ENCODE measurements at regions not wholly inside any gene's neighbourhood (a gene's known extent, or its start where the extent isn't known, plus 50 kb on each side); places are given as distances from the start of the nearest gene placed in this dataset.

DNA sequence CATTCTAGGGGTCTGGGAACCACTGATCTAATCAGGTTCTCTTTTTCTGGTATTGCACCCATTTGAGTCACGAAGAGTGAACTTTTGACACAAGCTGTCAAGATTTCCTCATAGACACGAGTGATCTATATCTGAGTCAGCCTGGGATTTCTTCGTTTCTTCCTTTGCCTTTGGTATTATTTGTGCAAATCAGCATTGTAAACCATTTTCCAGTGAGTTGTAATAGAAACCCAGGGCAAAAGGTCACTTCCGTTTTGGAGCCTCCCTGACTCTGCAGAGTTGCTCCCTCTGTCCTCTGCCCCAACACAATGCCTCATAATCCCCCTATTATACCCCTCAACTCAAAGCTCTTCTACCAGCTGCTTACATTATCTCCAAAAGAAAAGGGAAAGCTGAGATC lies 615.1 kb downstream of the EFNB2 start:
- no peak for FAIRE-seq
- DNase-seq (ENCODE audit: insufficient read length) = no peak
- no peak for TF ChIP-seq POLR2A (IDR thresholded peaks at IDR 0.05; ENCODE audit: low read depth, low read length)
- no peak for TF ChIP-seq POLR2AphosphoS5 (IDR thresholded peaks at IDR 0.05; ENCODE audit: low read depth, low read length)
- no peak for TF ChIP-seq TAF1 (IDR thresholded peaks at IDR 0.05; ENCODE audit: borderline replicate concordance, low read depth, low read length)

DNA sequence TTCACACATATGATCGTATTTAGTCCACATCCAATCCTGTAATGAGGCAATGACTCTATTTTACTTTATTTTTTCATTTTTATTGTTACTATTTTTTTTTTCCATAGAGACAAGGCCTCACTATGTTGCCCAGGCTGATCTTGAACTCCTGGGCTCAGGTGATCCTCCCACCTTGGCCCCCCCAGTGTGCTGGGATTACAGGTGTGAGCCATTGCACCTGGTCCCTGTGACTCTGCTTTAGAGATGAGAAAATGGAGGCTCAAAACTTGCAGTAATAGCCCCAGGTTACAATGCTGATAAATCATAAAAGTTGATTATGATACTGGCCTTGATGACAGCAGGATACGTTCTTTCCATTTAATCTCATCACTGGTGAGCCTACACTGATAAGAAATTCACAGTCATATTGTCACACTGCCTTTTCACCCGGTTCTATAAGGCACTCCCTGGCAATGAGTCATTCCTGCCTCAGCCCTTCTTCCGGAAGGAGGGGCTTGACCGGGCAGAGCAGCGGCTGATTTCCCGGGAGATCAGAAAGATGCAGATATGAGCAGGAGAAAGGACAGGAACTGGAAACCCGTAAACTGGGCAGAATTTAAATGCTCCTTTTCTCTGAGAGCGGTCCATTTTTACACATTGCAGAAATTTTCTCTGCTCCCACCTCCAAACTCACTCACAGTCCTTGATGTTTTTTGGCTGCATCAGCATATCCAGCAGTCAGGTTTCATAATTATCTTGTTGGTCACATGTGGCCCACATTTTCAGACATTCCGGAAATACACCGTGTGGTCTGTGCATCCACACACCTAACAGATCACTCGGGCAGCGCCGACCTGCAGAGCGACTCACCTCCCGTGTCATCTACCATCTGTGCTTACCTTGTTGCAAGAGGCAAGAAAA lies 616.4 kb downstream of the EFNB2 start:
- FAIRE-seq (no peak), DNase-seq (ENCODE audit: insufficient read length) (no peak)
- TF ChIP-seq POLR2AphosphoS5 (IDR thresholded peaks at IDR 0.05; ENCODE audit: low read depth, low read length) (no peak), TAF1 (IDR thresholded peaks at IDR 0.05; ENCODE audit: borderline replicate concordance, low read depth, low read length) (no peak), POLR2A (IDR thresholded peaks at IDR 0.05; ENCODE audit: low read depth, low read length) (no peak)

DNA sequence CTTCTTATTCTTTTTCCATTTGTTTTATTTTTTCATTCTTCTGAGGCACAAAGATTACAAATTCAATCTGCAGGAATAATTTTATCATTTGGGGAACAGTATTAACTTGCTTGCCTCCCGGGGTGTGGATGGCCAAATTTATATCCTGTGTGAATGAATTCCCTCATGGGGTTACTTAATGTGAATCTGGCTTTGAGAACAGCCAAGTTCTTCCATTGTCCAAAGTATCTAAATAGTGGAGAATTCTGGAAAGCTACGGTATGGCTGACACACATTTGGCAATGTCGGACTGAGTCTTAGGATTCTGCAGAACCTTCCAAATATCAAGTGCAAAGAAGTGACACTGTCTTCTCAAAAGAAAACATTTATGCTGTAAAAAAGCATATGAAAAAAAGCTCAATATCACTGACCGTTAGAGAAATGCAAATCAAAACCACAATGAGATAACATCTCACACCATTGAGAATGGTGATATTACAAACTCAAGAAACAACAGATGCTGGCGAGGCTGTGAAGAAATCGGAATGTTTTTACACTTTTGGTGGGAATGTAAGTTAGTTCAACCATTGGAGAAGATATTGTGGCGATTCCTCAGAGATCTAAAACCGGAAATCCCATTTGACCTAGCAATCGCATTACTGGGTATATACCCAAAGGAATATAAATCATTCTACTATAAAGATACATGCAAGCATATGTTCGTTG lies 620.2 kb downstream of the EFNB2 start:
- TF ChIP-seq POLR2AphosphoS5 (IDR thresholded peaks at IDR 0.05; ENCODE audit: low read depth, low read length) (no peak), TAF1 (IDR thresholded peaks at IDR 0.05; ENCODE audit: borderline replicate concordance, low read depth, low read length) (no peak), POLR2A (IDR thresholded peaks at IDR 0.05; ENCODE audit: low read depth, low read length) (no peak)
- DNase-seq (ENCODE audit: insufficient read length) (no peak), FAIRE-seq (no peak)

DNA sequence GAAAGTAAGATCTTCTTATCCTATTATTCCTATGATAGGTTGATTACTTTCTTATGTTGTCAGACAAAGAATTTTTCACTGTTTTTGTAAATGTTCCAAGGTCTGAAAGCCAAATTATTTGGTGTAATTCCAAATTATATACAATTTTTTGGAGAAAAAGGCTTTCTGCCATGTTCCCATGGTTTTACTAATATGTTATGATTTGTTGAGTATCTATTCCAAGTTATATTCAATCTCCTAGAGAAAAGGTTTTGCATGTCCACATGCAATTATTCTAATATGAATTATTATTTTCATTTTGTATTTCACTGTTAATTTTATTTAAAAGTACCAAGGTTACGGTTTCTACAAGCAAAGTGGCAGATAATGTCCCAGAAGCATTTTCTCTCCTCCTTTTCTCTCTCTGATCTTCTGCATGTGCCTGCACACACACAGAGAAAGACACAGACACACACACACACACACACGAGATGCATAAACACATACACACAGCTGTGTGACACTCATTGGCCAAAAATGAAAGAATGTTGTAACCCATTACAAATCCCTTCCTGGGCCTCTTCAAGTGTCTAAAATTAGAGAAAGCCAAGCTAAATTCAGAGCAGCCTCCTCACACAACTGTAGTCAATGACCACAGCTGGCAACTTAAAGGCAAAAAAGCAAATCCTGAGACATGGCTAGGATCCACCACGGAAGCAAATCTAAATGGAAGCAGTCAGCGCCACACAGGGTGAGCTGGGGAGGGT lies 621.0 kb downstream of the EFNB2 start:
- TF ChIP-seq POLR2AphosphoS5 (IDR thresholded peaks at IDR 0.05; ENCODE audit: low read depth, low read length) = no peak
- TF ChIP-seq POLR2A (IDR thresholded peaks at IDR 0.05; ENCODE audit: low read depth, low read length) = no peak
- TF ChIP-seq TAF1 (IDR thresholded peaks at IDR 0.05; ENCODE audit: borderline replicate concordance, low read depth, low read length) = no peak
- DNase-seq (ENCODE audit: insufficient read length) = no peak

DNA sequence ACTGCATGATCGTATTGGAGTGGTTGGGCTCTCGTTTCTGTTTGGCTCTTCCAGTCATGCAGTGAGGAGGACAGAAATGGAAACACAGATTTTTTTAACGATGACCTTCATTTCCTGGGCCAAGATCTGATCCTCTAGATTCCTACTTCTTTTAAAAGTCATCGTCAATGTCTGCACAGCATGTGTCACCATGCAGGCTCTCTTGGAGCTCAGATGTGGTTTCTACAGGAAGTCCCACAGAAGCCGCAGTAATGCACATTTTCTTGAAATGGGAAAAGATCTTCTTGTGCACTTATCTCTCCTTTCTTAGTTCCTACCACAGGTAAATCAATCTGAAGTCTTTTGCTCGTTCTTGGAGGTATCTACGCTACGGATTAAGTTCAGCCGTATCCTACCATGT lies 626.9 kb downstream of the EFNB2 start:
- no peak for FAIRE-seq
- no peak for DNase-seq (ENCODE audit: insufficient read length)

More for the DNA sequence above, 621.0 kb downstream of the EFNB2 start:
- no peak for FAIRE-seq

DNA sequence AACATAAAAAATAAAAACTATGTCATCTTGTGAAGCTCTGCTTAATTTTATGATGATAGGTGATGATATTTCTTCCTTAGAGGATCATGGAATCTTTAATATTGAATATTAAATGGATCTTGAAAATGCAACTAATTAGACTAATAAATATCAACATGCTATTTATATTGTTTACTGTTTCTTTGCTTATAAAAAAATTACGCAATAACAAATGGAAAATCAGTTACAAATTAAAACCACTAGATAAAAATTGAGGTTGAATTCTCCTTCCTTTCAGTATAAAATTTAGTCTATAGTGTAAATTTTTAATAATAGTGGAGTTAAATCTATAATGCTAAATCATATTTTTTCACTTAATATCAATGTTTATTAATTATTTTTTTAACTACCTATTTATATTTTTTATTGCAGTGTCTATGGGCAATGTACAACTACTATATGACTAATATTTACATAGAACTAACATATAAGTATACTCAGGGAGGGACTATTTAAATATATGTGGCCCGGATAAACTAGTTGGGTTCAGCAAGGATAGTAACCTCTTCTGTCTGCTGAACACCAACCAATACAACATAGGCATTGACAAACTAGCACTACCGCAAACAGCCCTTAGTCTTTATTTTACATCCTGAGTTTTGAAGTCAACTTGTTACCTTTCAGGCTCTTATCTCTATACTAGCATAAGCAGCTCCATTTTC lies 628.0 kb downstream of the EFNB2 start:
- TF ChIP-seq POLR2A (IDR thresholded peaks at IDR 0.05; ENCODE audit: low read depth, low read length) (no peak), POLR2AphosphoS5 (IDR thresholded peaks at IDR 0.05; ENCODE audit: low read depth, low read length) (no peak), TAF1 (IDR thresholded peaks at IDR 0.05; ENCODE audit: borderline replicate concordance, low read depth, low read length) (no peak)
- DNase-seq (ENCODE audit: insufficient read length) (no peak), FAIRE-seq (no peak)

More for the DNA sequence above, 626.9 kb downstream of the EFNB2 start:
- TF ChIP-seq POLR2AphosphoS5 (IDR thresholded peaks at IDR 0.05; ENCODE audit: low read depth, low read length) = no peak
- no peak for TF ChIP-seq POLR2A (IDR thresholded peaks at IDR 0.05; ENCODE audit: low read depth, low read length)
- no peak for TF ChIP-seq TAF1 (IDR thresholded peaks at IDR 0.05; ENCODE audit: borderline replicate concordance, low read depth, low read length)

DNA sequence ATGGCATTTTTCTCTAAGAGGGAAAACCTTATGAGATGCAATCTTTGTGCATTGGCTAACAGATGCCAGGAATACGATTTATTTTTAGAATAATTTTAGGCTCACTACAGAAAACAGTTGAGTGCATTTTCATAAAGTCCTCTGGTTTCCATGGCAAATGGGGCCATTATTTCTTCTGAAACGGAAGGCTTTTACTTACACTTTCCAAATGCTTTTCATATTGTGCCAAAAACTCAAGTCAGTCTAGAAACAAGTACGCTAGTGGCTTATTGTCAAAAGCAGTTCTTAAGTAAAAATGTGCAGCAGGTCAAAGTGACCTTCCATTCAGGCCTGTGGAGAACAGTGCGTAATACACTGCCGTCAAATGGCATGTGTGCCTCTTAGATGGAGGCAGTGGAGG lies 628.7 kb downstream of the EFNB2 start:
- TF ChIP-seq POLR2AphosphoS5 (IDR thresholded peaks at IDR 0.05; ENCODE audit: low read depth, low read length) = no peak
- no peak for TF ChIP-seq TAF1 (IDR thresholded peaks at IDR 0.05; ENCODE audit: borderline replicate concordance, low read depth, low read length)
- no peak for TF ChIP-seq POLR2A (IDR thresholded peaks at IDR 0.05; ENCODE audit: low read depth, low read length)
- FAIRE-seq (no peak), DNase-seq (ENCODE audit: insufficient read length) (no peak)

DNA sequence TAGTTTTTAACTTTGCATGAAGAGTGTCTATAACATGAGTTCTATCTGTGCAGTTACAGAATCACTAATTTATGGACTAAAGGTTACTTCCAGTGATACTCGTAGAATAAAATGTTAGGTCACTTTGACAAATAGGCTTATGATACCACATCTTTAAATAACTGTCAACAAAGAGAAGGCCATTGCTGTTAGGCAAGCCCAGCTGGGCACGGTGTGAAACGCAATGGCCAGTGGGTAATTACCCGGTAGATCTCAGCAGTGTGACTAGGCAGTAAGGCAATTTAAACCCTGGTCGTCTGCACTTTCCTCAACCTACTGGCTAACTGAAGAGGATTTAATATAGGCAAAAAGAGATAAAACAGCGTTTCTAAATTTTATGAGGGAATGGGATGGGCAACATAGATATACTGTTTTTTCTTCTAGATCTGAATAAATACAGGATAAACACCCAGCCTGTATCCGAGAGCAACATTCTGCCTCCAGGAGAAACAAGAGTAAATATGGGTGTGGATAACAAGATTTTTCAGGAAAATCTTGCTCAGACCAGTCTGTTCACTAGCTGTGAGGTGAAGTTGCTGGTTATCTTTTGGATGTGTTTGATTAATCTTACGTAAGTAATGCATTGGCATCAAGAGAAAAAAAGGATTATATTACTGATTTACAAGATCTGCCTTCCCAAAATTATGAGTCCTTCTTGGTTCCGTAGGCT lies 631.3 kb downstream of the EFNB2 start:
- TF ChIP-seq TAF1 (IDR thresholded peaks at IDR 0.05; ENCODE audit: borderline replicate concordance, low read depth, low read length) (no peak), POLR2AphosphoS5 (IDR thresholded peaks at IDR 0.05; ENCODE audit: low read depth, low read length) (no peak), POLR2A (IDR thresholded peaks at IDR 0.05; ENCODE audit: low read depth, low read length) (no peak)
- FAIRE-seq (no peak), DNase-seq (ENCODE audit: insufficient read length) (no peak)

DNA sequence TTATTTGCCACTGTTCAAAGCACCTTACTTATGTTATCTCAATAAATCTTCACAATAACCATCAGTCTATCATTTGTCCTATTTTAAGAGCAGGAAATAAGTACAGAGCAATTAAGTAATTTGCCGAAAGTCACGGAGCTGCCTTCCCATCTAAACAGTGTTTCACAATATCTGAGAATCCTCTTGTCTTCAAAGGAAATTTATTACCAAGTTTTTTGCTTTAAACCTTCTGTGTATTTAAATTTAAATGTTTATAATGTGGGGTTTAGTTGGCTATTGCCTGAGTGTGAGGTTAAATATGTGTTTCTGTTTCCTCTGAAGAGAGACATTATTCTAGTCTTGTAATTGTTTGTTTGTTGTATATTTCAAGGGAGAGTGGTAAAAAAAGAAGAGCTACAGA lies 633.1 kb downstream of the EFNB2 start:
- FAIRE-seq (no peak), DNase-seq (ENCODE audit: insufficient read length) (no peak)

DNA sequence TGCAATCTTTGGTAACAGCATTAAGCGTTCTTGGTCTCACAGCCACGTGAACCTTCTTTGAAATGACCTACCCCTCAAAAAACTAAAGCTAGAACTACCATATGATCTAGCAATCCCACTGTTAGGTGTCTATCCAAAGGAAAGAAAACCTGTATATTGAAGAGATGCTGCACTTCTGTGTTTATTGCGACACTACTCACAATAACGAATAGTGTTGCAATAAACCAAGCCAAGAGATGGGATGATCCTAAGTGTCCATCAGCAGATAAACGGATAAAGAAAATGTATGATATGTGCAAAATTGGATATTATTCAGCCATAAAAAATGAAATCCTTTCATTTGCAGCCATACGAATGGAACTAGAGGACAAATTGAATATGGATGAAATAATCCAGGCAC lies 637.9 kb downstream of the EFNB2 start:
- TF ChIP-seq TAF1 (IDR thresholded peaks at IDR 0.05; ENCODE audit: borderline replicate concordance, low read depth, low read length) = no peak
- no peak for TF ChIP-seq POLR2AphosphoS5 (IDR thresholded peaks at IDR 0.05; ENCODE audit: low read depth, low read length)
- TF ChIP-seq POLR2A (IDR thresholded peaks at IDR 0.05; ENCODE audit: low read depth, low read length) = no peak
- DNase-seq (ENCODE audit: insufficient read length) (no peak), FAIRE-seq (no peak)

More for the DNA sequence above, 633.1 kb downstream of the EFNB2 start:
- TF ChIP-seq POLR2AphosphoS5 (IDR thresholded peaks at IDR 0.05; ENCODE audit: low read depth, low read length) = no peak
- TF ChIP-seq POLR2A (IDR thresholded peaks at IDR 0.05; ENCODE audit: low read depth, low read length) = no peak
- TF ChIP-seq TAF1 (IDR thresholded peaks at IDR 0.05; ENCODE audit: borderline replicate concordance, low read depth, low read length) = no peak

Measured in GM12892 (cell line).